NCI-H2171 treated with DMSO at 0.1 percent for 48 hours (cell line): ENCODE measurements at regions not wholly inside any gene's neighbourhood (a gene's known extent, or its start where the extent isn't known, plus 50 kb on each side); places are given as distances from the start of the nearest gene placed in this dataset.

Source experiments
- DNase-seq: peaks from one replicate; lab custom pipeline; 2025; lab: John Stamatoyannopoulos, UW

DNA sequence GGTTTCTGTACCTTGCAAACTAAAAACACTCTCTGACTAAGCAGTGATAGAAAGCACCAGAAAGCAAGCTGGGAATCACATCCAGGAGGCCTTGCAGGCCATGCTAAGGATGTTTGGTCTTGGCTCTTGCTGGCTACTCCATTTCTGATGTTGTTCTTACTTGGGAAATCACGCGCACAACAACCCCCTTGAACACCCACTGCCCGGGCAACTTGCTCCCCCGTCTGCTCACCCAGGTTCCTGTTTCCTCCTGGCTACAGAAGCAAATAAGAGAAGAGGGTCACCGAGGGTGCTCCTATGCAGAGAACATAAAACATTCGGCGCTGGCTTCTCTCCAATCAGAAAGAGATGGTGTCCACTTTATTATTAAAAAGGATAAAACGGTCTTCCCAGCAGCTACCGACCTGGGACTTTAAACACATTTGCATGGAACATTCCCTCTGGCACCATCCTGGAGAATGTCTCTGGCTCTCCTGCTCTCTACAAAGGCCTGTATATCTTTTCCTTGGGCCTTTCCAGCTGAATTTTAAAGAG is 271.2 kb upstream of the RPL38 start:
- DNase-seq = no peak

DNA sequence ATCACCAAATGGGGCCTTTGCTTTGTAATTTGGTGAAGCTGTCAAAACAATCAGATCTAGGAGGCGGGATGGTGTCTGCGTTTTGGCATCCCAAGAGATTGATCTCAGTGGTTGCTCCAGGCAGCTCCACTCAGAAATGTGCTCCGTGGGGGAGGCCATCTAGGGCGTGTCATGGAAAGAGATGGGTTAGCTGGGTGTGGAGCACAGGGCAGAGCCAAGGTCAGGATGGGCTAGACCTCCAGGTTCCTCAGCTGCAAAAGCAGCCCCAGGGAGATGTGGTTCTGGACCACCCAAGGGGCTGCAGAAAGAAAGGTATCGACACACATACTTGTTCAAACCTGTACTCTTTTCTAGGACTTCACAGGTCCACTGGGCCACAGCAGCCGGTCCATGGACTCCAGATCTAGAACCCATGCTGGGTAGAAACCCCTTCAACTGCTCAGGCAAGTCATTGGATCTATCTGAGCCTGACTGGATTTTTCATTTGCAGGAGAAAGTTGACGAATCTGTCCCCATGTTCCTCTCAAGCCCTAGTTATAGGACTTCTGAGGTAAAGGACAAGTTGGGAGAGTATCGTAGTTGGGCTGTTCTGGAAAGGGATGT is 270.2 kb upstream of the RPL38 start:
- no peak for DNase-seq

DNA sequence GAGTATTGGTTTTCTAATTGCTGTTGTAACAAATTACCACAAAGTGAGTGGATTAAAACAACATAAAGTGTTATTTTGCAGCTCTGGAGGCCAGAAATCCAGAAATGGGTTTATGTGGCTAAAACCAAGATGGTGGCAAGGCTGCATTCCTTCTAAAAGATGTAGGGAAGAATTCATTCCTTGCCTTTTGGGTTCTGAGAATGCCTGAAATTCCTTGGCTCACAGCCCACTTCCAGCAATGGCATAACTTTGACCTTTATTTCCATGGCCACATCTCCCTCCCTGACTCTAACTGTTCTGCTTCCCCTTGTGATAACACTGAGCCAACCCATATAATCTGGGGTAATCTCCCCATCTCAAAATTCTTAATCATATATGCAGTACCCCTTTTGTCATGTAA is 269.6 kb upstream of the RPL38 start:
- DNase-seq = no peak

DNA sequence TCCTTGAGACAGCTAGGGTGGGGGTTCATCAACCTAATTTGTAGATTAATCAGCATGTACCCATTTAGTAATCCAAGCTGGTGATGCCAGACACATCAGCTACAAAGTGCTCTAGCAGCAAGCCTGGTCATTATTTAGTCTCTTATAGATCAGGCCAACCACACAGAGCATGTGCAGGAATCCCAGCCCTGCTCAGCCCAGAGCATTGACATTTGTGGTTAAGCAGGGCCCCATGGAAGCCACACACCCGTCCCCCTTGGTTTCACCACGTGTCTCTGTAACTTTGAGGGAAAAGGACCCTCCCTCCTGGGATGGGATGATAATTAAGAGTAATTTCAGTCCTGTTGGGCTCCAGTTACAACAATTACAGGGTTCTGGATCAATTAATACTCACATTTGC is 268.8 kb upstream of the RPL38 start:
- DNase-seq = no peak

DNA sequence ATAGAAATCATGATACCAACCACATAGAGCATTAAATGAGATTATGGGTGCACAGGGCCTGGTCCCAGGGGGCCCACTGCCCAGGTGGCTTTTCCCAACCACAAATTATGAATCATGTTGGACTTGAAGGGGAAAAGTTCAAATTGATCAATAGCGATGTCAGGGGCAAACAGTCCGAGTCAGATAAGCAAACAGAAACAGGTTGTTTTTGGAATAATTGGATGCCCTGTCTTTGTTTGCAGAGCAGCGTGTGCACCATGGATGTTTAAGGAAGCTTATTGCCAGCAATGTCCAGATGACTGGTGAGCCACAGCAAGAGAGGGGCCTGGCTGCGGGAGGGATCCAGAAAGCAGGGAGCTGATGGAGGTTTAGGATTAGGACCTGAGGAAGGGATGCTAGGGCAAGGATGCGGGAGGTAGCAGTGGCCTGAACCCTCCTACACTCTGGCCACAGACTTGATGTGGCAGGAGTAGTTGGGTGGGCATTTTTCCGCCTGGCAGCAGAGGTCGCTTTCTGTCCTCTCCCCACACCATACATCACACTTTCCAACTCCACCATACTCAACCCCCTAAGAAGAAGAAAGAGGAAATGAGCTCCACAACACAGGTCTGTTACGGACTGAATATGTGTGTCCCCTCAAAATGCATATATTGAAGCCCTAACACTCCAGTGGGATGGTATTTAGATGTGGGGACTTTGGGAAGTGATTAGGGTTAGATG is 266.4 kb upstream of the RPL38 start:
- no peak for DNase-seq

DNA sequence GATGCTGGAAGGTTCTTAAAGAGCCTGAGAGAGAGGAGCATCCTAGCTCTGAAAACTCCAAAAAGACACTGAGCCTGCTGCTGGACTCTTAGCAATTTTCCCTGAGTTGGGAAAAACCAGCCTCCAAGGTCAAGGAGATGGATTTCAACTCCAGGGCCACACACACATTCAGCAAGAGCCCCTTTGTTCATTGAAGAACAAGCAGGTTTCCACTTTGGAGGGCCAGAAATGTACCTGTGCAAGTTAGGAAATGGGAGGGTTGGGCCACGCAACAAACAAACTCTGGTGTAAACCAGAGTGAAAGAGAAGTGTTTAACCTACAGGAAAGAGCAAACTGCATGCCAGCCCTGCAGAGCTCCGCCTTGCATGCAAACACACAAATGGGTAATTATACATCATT is 264.8 kb upstream of the RPL38 start:
- DNase-seq = no peak

DNA sequence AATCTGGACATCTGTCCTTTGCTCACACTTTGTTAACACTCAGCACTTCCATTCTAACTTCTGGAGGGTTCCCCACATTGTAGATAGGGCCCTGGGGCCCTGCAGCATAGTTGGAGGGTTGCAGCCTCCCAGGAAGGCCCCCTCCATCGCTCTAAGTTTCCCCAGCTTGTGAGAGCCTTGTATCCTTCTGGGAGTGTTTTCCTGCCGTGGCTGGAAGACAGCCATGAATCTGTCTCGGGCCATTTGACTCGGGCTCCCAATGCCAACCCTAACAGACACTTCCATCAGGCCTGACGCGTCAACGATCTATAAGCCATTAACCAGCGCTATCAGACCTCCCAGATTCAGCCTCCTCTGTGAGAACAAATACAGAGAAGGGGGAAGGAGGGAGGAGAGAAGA is 263.7 kb upstream of the RPL38 start:
- no peak for DNase-seq

DNA sequence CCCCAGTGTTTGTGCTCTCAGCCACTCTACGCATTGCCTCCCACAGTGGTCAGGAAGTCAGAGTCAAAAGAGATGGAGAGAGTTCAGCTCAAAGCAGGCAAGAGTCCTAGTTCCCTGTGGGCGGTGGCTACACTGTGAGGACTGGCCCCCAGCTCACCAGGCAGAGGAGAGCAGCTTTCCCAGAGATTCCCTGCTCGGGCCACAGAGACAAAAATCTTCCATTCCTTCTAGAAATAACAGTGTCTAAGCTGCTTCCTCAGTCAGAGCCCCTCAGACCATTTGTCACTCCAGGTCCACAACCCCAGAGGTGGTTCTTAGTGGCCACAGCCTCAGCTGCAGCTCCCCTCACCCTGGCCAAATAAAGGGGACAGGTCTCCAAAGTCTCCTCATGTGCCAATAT is 263.0 kb upstream of the RPL38 start:
- no peak for DNase-seq

DNA sequence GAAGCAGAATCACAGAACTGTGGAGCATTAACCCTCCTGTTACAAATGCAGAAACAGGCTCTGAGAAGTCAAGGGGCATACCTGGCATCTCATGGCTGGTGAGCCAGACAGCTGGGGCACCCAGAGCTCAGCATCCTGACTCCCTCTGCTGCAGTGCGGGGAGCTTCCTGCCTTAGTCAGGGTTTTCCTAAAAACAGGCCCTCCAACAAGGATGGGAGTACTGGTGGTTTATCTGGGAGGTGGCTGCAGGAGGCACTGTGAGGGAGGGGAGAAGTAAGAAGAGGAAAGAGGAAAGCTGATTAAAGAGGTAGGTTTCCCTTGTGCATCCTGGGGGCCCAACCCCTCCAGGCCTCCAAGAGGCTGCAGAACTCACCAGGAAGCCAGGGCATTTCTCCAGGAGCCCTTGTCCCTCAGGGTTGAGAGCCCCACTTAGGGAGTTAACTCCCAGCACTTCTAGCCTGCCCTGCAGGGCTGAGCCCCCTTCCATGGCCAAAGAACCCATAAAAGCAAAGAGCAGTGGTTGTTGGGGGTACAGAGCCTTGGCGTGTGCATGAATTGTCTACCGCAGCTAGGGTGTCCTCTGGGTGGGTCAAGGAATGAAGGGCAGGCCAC is 261.5 kb upstream of the RPL38 start:
- DNase-seq = no peak

DNA sequence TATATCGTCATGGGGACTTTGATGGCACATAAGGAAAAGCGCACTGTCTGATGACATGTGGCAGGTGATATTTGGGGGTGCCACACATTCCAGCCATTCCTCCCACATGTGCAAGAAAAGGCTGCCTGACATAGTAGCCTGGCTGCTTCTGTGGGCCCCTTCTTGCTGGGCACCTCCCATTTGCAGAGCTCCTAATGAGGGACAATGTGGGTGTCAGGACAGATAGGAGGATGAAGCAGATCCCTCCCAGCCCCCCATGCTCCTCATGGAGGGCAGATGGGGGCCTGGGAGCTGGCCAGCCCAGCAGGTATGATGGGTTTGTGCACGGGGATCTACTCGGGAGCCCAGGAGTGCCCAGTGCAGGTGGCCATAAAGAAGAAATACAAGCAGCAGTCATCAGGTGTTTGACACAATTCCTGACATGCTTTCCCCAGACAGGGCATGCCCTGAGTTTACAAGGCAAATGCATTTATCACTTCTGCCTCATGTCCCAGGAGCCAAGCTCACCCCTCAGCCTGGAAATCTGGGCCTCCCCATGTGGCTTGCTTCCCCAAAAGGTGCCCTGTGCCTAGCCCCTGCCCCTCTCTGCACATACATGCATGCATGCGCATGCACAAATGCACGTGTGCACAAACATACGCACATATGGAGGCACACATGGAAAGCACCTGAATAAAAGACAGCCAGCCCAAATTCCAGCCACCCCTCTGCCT is 260.6 kb upstream of the RPL38 start:
- DNase-seq = no peak

DNA sequence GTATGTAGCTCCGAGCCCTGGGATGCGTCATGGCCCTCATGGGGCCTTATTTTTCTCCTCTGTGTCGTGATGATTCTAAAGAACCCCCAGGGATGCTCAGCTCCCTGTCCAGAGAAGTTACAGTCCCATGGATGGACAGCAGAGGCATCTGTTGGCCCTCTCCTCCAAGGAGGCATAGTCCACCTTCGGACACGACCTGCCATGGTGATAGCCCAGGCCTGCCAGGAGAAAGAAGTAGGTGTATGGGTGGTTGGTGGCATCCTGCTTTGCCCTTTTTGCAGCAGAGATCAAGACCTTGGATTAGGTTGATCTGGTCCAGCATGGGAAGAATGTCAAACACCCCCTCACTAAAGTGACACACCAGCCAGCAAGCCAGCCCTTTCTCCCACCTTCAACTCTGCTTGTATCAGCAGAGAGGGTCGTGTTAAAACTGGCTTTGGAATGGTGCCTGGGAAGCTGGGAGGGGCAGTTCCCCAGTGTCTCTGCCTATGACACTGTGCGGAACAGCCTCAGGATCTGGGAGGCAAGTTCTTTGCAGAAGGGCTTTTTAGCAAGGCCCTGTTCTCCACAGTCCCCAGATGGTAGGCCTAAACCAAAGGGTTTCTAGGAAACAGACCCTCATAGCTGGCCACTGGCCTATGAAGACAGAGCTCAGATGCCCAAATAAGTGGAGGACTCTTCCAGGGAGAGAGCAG is 259.9 kb upstream of the RPL38 start:
- no peak for DNase-seq

DNA sequence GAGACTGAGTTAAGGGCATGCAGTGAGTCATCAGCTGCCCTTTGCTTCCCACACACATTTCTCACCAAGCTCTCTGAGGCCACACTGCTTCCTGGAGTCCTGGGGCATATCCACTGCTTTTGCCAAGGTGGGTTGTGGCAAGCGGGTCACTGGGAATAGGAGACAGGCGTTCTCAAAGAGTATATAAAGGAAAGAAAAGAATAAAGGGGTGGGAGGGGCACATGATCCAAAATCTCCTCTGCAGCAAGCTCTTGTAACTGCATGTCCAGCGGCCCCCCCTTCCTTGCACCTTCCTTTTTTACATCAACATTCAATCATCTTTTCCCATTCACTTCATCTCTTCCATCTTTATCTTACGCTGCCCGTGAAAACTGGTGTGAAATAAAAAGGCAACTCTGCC is 259.1 kb upstream of the RPL38 start:
- DNase-seq = no peak

DNA sequence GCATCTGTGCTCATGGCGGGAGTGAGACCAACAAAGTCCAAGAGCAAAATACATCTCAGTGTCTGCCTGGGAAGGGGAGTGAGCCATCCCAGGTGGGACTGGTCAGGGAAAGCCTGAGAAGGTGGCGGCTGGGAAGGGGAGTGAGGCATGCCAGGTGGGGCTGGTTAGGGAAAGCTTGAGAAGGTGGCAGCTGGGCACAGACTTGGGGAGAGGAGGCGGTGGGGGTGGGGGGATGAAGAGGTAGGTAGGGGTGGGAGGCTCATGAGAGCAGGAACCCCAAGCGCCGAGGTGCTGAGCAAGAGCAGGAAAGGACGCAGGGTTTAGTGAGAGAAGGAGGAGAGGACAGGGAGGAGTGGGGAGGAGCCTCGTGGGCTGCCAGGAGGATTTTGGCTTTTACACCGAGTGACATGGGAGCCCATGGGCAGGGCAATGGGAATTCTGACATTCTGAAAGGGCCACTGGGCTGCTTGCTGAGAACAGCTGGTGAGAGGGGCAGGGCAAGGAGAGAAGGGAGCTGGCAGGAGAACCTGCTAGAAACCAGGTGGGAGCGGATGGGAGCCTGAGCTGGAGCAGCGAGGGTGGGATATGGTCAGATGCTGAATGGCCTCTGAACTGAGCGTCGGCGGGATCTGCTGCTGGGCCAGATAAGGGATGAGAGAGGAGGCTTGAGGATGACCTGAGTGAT is 256.1 kb upstream of the RPL38 start:
- no peak for DNase-seq

DNA sequence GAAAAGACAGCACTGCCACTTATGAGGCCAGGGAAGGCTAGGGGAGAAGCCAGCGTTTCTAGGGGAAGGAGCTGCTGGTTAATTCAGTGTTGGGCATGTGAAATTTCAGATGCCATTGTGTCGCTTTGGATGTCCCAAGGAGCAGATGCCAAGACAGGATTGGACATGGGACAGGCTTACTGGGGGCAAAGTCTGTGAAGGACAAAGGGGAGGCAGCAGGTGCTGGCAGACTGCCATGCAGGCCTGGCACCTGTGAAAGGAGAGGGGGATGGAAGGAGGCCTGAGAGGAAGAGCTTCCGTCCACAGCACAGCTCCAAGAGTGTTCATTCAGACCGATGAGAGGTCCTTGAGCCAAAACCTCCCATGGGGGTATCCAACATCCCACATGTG is 255.5 kb upstream of the RPL38 start:
- no peak for DNase-seq

DNA sequence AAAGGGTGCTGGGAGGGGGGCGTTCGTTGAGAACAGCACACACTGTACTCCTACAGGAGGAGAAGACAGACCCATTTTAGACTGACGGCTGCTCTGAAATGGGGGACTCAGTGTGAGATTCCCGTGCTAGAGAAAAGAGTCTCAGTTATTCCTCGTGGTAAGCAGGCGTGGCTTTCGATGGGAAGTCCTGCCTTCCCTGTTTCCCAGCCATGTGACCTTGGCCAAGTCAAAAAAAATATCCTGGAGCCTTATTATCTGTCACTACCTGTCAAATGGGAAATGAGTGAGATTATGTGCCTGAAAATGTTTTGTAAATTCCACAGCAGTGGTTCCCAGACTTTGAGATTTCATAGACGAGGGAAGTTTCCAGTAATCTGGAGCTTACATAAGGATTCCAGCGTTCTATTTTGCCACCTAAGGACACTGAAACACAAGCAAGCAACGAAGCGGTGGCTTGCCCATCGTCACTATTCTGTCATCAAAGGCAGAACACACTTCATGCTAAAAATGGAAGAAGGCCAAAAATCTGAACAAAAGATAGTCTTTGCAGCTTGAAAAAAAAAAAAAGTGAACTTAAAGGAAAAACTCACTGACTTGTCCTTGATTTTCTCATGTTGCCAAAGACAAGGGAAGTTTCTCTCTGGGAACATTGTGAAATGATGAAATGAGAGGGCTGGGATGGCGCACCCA is 253.4 kb upstream of the RPL38 start:
- DNase-seq = no peak

DNA sequence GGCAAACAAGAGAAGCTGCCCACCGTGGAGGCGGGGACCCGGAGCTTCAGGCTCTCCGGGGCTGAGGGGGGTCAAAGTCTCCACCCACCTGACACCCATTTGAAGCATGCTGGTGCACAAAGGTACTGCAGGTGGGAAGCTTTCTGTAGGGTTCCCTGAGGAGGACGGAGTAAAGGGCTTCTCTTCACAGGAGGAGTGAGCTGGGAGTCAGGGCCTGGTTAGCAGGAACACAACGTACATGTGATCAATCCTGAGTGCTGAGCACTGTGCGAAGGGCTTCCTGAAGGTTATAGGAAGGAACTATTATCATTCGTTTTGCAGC is 252.9 kb upstream of the RPL38 start:
- DNase-seq = no peak

DNA sequence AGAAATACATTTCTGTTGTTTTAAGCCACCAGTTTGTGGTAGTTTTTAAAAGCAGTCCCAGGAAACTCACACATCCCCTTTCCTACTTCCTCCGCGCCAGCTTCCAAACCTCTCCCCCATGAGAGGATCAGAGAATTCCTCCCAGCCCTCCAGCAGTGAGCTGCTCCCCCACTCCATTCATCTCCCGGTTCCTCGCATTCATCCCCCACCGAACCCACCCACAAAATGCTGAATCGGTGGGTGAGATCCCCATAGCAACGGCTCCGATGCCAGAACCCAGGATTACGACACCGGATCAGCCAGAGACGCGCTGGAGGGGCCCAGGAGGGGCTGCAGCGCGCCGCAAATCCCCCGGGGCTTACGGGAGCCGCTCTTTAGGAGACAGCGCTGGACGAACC is 251.4 kb upstream of the RPL38 start:
- DNase-seq = no peak

DNA sequence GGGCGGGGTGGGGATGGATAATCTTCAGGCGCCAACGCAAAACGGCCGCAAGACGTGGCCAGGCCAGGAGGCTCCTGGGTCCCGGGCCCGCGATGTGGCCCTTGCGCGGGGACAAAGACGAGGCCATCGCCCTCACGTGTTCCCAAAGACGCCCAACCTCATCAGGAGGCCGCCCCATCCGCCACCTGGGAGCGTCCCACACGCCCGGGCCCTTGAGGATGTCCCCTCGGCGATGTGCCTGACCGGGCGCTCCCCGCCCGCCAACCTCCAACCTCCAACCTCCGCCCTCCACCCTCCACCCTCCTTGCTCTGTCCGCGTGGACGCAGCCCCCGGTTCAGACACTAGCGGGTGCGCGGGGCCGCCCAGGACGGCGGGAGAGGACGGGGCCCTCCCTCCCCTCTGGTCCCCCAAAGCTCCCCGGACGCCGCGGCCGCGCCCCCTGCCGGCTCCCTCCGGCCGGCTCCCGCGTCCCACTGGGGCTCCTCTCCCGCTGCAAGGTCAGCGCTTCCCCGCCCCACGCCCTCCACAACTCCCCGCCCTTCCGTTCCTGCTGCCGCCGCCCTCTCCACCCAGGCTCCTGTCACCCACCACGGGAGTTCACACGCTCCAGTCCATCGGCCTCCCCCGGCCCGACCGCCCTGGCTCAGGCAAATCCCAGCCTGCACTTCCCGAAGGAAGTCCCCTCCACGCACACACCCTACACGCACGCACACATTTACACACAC is 250.8 kb upstream of the RPL38 start:
- DNase-seq = peak; percentile 43

DNA sequence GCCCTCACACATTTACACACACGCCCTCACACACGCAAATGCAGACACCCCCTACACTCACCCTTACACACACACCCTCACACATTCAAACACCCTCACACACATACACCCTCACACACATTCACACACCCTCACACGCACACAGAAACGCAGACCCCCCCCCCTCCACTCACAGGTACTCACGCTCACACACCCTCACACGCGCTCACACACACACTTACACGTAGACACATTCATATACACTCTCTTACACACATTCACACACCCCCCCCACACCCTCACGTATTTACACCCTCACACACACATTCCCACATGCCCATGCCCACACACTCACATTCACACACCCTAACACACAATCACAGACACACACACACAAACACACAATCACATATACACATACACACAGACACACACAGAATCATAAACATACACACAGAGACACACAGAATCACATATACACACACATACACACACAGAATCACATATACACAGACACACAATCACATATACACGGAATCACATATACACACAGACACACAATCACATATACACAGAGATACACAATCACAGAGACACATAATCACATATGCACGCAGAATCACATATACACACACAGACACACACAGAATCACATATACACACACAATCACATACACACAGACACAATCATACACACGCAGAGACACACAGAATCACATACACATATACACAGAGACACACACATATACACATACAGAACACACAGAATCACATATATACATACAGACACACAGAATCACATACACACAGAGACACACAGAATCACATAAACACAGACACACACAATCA is 250.1 kb upstream of the RPL38 start:
- DNase-seq = no peak

DNA sequence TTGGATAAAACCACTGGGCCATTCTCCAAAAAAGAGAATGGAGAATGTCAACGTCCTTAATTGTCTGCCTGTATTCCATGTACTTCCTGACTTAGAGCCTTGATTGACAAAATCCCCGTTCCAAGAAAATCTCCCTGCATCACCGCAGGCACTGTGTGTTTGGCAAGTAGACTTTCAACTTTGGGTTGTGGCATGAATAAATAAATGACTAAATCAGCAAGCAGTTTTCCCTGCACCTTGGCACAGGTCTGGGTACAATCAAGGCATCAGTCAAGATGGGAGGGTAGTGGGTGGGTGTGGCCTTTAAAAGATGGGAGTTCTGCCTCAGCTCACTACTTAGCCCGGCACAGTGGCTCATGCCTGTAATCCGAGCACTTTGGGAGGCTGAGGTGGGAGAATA is 248.5 kb upstream of the RPL38 start:
- no peak for DNase-seq
